GM12891 (cell line): ENCODE measurements at regions not wholly inside any gene's neighbourhood (a gene's known extent, or its start where the extent isn't known, plus 50 kb on each side); places are given as distances from the start of the nearest gene placed in this dataset.

Experiments used
- POLR2A ChIP-seq: IDR thresholded peaks from 2 replicates; pipeline ENCODE4 v1.6.1; 2011; ENCODE audit warnings: low read depth, low read length, control low read depth
- POLR2AphosphoS5 ChIP-seq: IDR thresholded peaks from 2 replicates; pipeline ENCODE4 v1.6.1; 2011; ENCODE audit warnings: low read depth, low read length, control low read depth
- SPI1 ChIP-seq: IDR thresholded peaks from 2 replicates; pipeline ENCODE4 v1.6.1; 2011; ENCODE audit warnings: low read depth, low read length, control low read depth
- TAF1 ChIP-seq: IDR thresholded peaks from 2 replicates; pipeline ENCODE4 v1.6.1; 2011; ENCODE audit warnings: low read depth, low read length, control low read depth

GRCh38 chr3:55245351-55245750, 241.8 kb downstream of the WNT5A start:
- no peak for TF ChIP-seq POLR2AphosphoS5
- TF ChIP-seq POLR2A: no peak
- TF ChIP-seq SPI1: no peak
- no peak for TF ChIP-seq TAF1
